GM23338 (cell line): ENCODE measurements at regions not wholly inside any gene's neighbourhood (a gene's known extent, or its start where the extent isn't known, plus 50 kb on each side); places are given as distances from the start of the nearest gene placed in this dataset.

ENCODE experiments used
- ATAC-seq: fragments of 200-7000 bp; cut with Tn5 transposase; 3 replicates; pipeline ENCODE4 v1.9.1; 2020
- DNase-seq: peaks from one replicate; pipeline ENCODE4 v3.0.0-alpha.2; 2015; ENCODE audit warnings: low spot score
- H2AFZ ChIP-seq: fragments of 200-600 bp; sonication (generic); 2 replicates; pipeline ENCODE4 v1.8.0; 2016; ENCODE audit warnings: antibody characterized with exemption, mild to moderate bottlenecking, moderate library complexity
- H3F3A ChIP-seq: fragments of 200-600 bp; sonication (generic); replicated peaks from 2 replicates; pipeline ENCODE4 v1.8.0; 2017; ENCODE audit warnings: antibody characterized with exemption, mixed run types, low read depth
- H3K27ac ChIP-seq: fragments of 200-600 bp; sonication (generic); 2 replicates; pipeline ENCODE4 v1.6.1; 2016; ENCODE audit warnings: low read depth
- H3K27me3 ChIP-seq: fragments of 200-600 bp; sonication (generic); 2 replicates; pipeline ENCODE4 v1.8.0; 2016; ENCODE audit warnings: mild to moderate bottlenecking, mixed run types, moderate library complexity; ENCODE audit not compliant: insufficient read depth
- H3K36me3 ChIP-seq: fragments of 200-600 bp; sonication (generic); 2 replicates; pipeline ENCODE4 v1.8.0; 2016; ENCODE audit warnings: mild to moderate bottlenecking; ENCODE audit not compliant: insufficient read depth
- H3K4me1 ChIP-seq: fragments of 200-600 bp; sonication (generic); 2 replicates; pipeline ENCODE4 v1.8.0; 2016; ENCODE audit warnings: mild to moderate bottlenecking, moderate library complexity; ENCODE audit not compliant: insufficient read depth
- H3K4me2 ChIP-seq: fragments of 200-600 bp; sonication (generic); 2 replicates; pipeline ENCODE4 v1.7.1; 2017; ENCODE audit warnings: mixed run types
- H3K4me3 ChIP-seq: fragments of 200-600 bp; sonication (generic); 2 replicates; pipeline ENCODE4 v1.6.1; 2016; ENCODE audit warnings: mixed run types
- H3K79me2 ChIP-seq: fragments of 200-600 bp; sonication (generic); replicated peaks from 2 replicates; pipeline ENCODE4 v1.8.0; 2017; ENCODE audit warnings: mild to moderate bottlenecking; ENCODE audit not compliant: insufficient read depth
- H3K9me2 ChIP-seq: fragments of 200-600 bp; sonication (generic); 2 replicates; pipeline ENCODE4 v1.8.0; 2017; ENCODE audit not compliant: insufficient read depth
- H4K20me1 ChIP-seq: fragments of 200-600 bp; sonication (generic); replicated peaks from 2 replicates; pipeline ENCODE4 v1.8.0; 2017; ENCODE audit warnings: mild to moderate bottlenecking; ENCODE audit not compliant: insufficient read depth
- H3K27ac Mint-ChIP-seq: 2 replicates; pipeline ENCODE4 v1.8.0; 2020; ENCODE audit warnings: inconsistent platforms, mild to moderate bottlenecking, moderate library complexity, mixed read lengths
- H3K27me3 Mint-ChIP-seq: 3 replicates; pipeline ENCODE4 v1.8.0; 2022; ENCODE audit warnings: low read depth, mild to moderate bottlenecking, moderate library complexity, mixed read lengths, inconsistent platforms; ENCODE audit not compliant: insufficient read depth, poor library complexity
- H3K36me3 Mint-ChIP-seq: 3 replicates; pipeline ENCODE4 v1.8.0; 2021; ENCODE audit warnings: low read depth, mild to moderate bottlenecking, inconsistent platforms, moderate library complexity, mixed read lengths
- H3K4me1 Mint-ChIP-seq: 3 replicates; pipeline ENCODE4 v1.8.0; 2020; ENCODE audit warnings: mild to moderate bottlenecking, inconsistent platforms, mixed read lengths
- H3K4me3 Mint-ChIP-seq: 3 replicates; pipeline ENCODE4 v1.8.0; 2021; ENCODE audit warnings: moderate library complexity, mild to moderate bottlenecking, inconsistent platforms, mixed read lengths
- H3K9me3 Mint-ChIP-seq: 3 replicates; pipeline ENCODE4 v1.8.0; 2020; ENCODE audit warnings: moderate library complexity, mild to moderate bottlenecking, inconsistent platforms, mixed read lengths
- CREB1 ChIP-seq: fragments of 250-450 bp; sonication (Bioruptor Pico); IDR thresholded peaks from 2 replicates; pipeline ENCODE4 v1.5.0; 2020; ENCODE audit warnings: low read depth, mild to moderate bottlenecking, moderate library complexity
- CTCF ChIP-seq, 2 experiments: fragments of 200-600 bp in 1 of 2; sonication (generic) in 1 of 2; conservative IDR thresholded peaks; 2 replicates each; pipeline versions ENCODE4 v1.5.1 to v1.6.1; 2016 to 2017; ENCODE audit warnings: antibody characterized with exemption in 2 of 2, low read depth in 2 of 2, mild to moderate bottlenecking in 2 of 2, moderate library complexity in 1 of 2
- ETS1 ChIP-seq: IDR thresholded peaks from 2 replicates; pipeline ENCODE4 v1.6.1; 2016; ENCODE audit warnings: antibody characterized with exemption
- JUNB ChIP-seq: IDR thresholded peaks from one replicate; pipeline ENCODE4 v1.6.1; 2016; ENCODE audit warnings: antibody characterized with exemption; ENCODE audit not compliant: unreplicated experiment
- REST ChIP-seq: IDR thresholded peaks from one replicate; pipeline ENCODE4 v1.6.1; 2018; ENCODE audit warnings: antibody characterized with exemption; ENCODE audit not compliant: unreplicated experiment
- ZNF114 ChIP-seq: fragments of 250-450 bp; sonication (Bioruptor Pico); IDR thresholded peaks from 2 replicates; pipeline ENCODE4 v1.5.0; 2020; ENCODE audit warnings: mild to moderate bottlenecking, moderate library complexity
- ZNF331 ChIP-seq: fragments of 250-450 bp; sonication (Bioruptor Pico); IDR thresholded peaks from 2 replicates; pipeline ENCODE4 v1.5.0; 2020; ENCODE audit warnings: low read depth, mild to moderate bottlenecking, moderate library complexity
- ZNF462 ChIP-seq: fragments of 250-450 bp; sonication (Bioruptor Pico); IDR thresholded peaks from 2 replicates; pipeline ENCODE4 v1.5.0; 2020; ENCODE audit warnings: mild to moderate bottlenecking, moderate library complexity

- TF ChIP-seq ZNF462 (no peak), CTCF (conservative IDR thresholded peaks at IDR 0.05; ENCODE audit: low read depth in 2 of 2) (no peak), ZNF114 (no peak), CREB1 (CRISPR knock-in tag) (no peak), ETS1 (no peak)
Measured at GRCh38 chr10:53528974-53529373, 756.4 kb upstream of the MBL2 start (continued).

- no peak for ATAC-seq
- TF ChIP-seq ZNF114 = no peak
- no peak for TF ChIP-seq ZNF331
- TF ChIP-seq CREB1 (CRISPR knock-in tag) = no peak
- TF ChIP-seq REST = no peak
- TF ChIP-seq CTCF (conservative IDR thresholded peaks at IDR 0.05; ENCODE audit: low read depth in 2 of 2) = no peak
- no peak for TF ChIP-seq ETS1
- TF ChIP-seq JUNB = no peak
Measured at GRCh38 chr10:53521046-53521445, 748.5 kb upstream of the MBL2 start.

More at GRCh38 chr10:53521046-53521445, 748.5 kb upstream of the MBL2 start:
- Histone ChIP-seq H3F3A (no peaks in the 10 kb centered on the region), H3K4me1 (no peaks in the 10 kb centered on the region), H3K27ac (no peak overlapping the region), H3K9me2 (peaks cover 4% of the 10 kb centered on the region; the same call in 1 of the 2 replicates), H3K27me3 (no peaks in the 10 kb centered on the region), H3K79me2 (no peaks in the 10 kb centered on the region), H3K36me3 (peaks cover 23% of the 10 kb centered on the region), H3K4me2 (no peak overlapping the region), H2AFZ (no peak overlapping the region), H3K4me3 (no peak overlapping the region), H4K20me1 (no peaks in the 10 kb centered on the region)
- H3K9me3 Mint-ChIP-seq = peaks cover 40% of the 10 kb centered on the region
- H3K27ac Mint-ChIP-seq = no peak overlapping the region
- H3K4me1 Mint-ChIP-seq = no peaks in the 10 kb centered on the region
- H3K4me3 Mint-ChIP-seq = no peak overlapping the region
- DNase-seq = no peak
- H3K27me3 Mint-ChIP-seq = peaks cover 5% of the 10 kb centered on the region
- H3K36me3 Mint-ChIP-seq = peaks cover 65% of the 10 kb centered on the region
